ACHN (cell line): ENCODE measurements at regions not wholly inside any gene's neighbourhood (a gene's known extent, or its start where the extent isn't known, plus 50 kb on each side); places are given as distances from the start of the nearest gene placed in this dataset.
A peak's percentile ranks its signal among the peaks of the same experiment; 100 is the strongest.

Experiments
- DNase-seq: peaks from one replicate; pipeline ENCODE4 v3.0.0-alpha.2; 2015
- in situ Hi-C: cut with HindIII; loops from 2 replicates; pipeline ENCODE4 v1.10.0; 2017; ENCODE audit warnings: low sequenced_read_pairs, low pct_ligation_motif_present, low pct_unique_long_range_greater_than_20kb

- in situ Hi-C loops: no loop called here
These were observed 654.1 kb upstream of the RBFOX1 start for GRCh38 chr16:6678586-6678985.

GRCh38 chr16:6674071-6674470 is 658.6 kb upstream of the RBFOX1 start:
- in situ Hi-C loops: no loop called here
- no peak for DNase-seq

More at GRCh38 chr16:6678586-6678985, 654.1 kb upstream of the RBFOX1 start:
- no peak for DNase-seq

GRCh38 chr16:6672507-6672906 is 660.1 kb upstream of the RBFOX1 start:
- DNase-seq: no peak

GRCh38 chr16:6667393-6667792 is 665.3 kb upstream of the RBFOX1 start:
- DNase-seq: no peak
- in situ Hi-C loops: no loop called here

More at GRCh38 chr16:6672507-6672906, 660.1 kb upstream of the RBFOX1 start:
- in situ Hi-C loops: no loop called here

- DNase-seq: no peak
- in situ Hi-C loops: no loop called here
These were observed 667.5 kb upstream of the RBFOX1 start for GRCh38 chr16:6665126-6665525.

- in situ Hi-C loops: no loop called here
- no peak for DNase-seq
These were observed 669.0 kb upstream of the RBFOX1 start for GRCh38 chr16:6663668-6664067.

GRCh38 chr16:6656760-6657159 is 675.9 kb upstream of the RBFOX1 start:
- no peak for DNase-seq
- in situ Hi-C loops: no loop called here

GRCh38 chr16:6646891-6647290 is 685.8 kb upstream of the RBFOX1 start:
- no peak for DNase-seq

GRCh38 chr16:6645768-6646568 is 686.7 kb upstream of the RBFOX1 start:
- in situ Hi-C loops: no loop called here
- no peak for DNase-seq

More at GRCh38 chr16:6646891-6647290, 685.8 kb upstream of the RBFOX1 start:
- in situ Hi-C loops: no loop called here

- in situ Hi-C loops: no loop called here
- no peak for DNase-seq
These were observed 687.7 kb upstream of the RBFOX1 start for GRCh38 chr16:6644916-6645315.

- in situ Hi-C loops: no loop called here
- DNase-seq: peak; percentile 67
These were observed 689.5 kb upstream of the RBFOX1 start for GRCh38 chr16:6643080-6643686.

- in situ Hi-C loops: no loop called here
- no peak for DNase-seq
These were observed 690.4 kb upstream of the RBFOX1 start for GRCh38 chr16:6642271-6642670.

GRCh38 chr16:6641091-6641490 is 691.6 kb upstream of the RBFOX1 start:
- no peak for DNase-seq
- in situ Hi-C loops: no loop called here

GRCh38 chr16:6636457-6636856 is 696.2 kb upstream of the RBFOX1 start:
- in situ Hi-C loops: no loop called here

GRCh38 chr16:6634151-6634550 is 698.5 kb upstream of the RBFOX1 start:
- DNase-seq: no peak
- in situ Hi-C loops: no loop called here

More at GRCh38 chr16:6636457-6636856, 696.2 kb upstream of the RBFOX1 start:
- no peak for DNase-seq

- no peak for DNase-seq
- in situ Hi-C loops: no loop called here
These were observed 699.2 kb upstream of the RBFOX1 start for GRCh38 chr16:6633456-6633855.

GRCh38 chr16:6629110-6629509 is 703.5 kb upstream of the RBFOX1 start:
- DNase-seq: no peak
- in situ Hi-C loops: no loop called here

- no peak for DNase-seq
- in situ Hi-C loops: no loop called here
These were observed 707.0 kb upstream of the RBFOX1 start for GRCh38 chr16:6625606-6626005.

- no peak for DNase-seq
- in situ Hi-C loops: no loop called here
These were observed 713.8 kb upstream of the RBFOX1 start for GRCh38 chr16:6618874-6619273.

- no peak for DNase-seq
- in situ Hi-C loops: no loop called here
These were observed 715.9 kb upstream of the RBFOX1 start for GRCh38 chr16:6616746-6617145.
